ENCODE measurements at regions not wholly inside any gene's neighbourhood (a gene's known extent, or its start where the extent isn't known, plus 50 kb on each side); places are given as distances from the start of the nearest gene placed in this dataset.

- TF ChIP-seq RAD21 (IDR thresholded peaks at IDR 0.05; ENCODE audit: low read depth) = no peak
- no peak for TF ChIP-seq YY1 (IDR thresholded peaks at IDR 0.05; ENCODE audit: low read depth)
- TF ChIP-seq CEBPB (IDR thresholded peaks at IDR 0.05) = no peak
- no peak for TF ChIP-seq REST (IDR thresholded peaks at IDR 0.05; ENCODE audit: low read depth)
- peak; percentile 63; the same call in 1 of the 2 replicates for TF ChIP-seq TEAD4 (IDR thresholded peaks at IDR 0.05)
These were observed 179.4 kb upstream of the PACRGL start for GRCh38 chr4:20520901-20521300.
